ENCODE measurements at regions not wholly inside any gene's neighbourhood (a gene's known extent, or its start where the extent isn't known, plus 50 kb on each side); places are given as distances from the start of the nearest gene placed in this dataset.
"Not testable (repeated sequence)": the region's sequence is repeated elsewhere in the genome, so short reads cannot be mapped to it uniquely, and the experiment has no call there.

DNA sequence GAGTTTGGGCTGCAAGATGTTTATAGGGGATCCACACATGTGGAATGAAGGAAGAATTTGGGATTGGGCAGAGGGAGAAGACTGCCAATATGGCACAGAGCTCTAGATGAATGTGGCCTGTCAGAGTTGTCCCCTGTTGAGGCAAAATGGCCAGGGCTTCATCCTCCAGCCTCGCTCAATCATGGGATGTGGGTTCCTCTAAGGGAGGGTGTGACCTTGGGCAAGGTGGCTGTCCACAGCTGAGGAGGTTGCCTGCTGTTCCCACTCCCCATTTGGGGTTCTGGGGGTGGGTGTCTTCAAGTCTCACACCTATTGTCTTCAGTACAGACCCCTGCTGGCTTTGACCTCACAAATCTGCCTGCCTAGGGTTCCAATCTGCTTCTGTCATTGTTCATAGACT is 121.6 kb upstream of the FAM204A start:
- DNase-seq = no peak

DNA sequence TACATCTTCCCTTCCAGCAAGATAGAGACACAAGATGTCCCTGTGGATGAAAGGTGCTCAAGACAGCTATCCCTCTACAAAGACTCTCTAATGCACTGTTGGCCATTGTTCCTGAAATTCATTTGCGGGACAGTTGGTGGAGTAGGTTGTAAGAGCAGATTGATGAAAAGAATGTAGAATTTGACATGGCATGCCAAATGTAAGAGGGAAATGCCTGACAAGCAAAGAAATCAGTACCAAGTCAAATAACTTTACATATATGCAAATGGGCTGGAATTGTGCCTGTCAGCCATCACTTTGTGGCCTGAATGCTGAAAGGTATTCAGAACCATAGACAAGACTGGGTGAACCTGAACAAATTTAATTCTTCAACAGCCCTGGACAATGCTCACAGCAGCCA is 120.3 kb upstream of the FAM204A start:
- no peak for DNase-seq

DNA sequence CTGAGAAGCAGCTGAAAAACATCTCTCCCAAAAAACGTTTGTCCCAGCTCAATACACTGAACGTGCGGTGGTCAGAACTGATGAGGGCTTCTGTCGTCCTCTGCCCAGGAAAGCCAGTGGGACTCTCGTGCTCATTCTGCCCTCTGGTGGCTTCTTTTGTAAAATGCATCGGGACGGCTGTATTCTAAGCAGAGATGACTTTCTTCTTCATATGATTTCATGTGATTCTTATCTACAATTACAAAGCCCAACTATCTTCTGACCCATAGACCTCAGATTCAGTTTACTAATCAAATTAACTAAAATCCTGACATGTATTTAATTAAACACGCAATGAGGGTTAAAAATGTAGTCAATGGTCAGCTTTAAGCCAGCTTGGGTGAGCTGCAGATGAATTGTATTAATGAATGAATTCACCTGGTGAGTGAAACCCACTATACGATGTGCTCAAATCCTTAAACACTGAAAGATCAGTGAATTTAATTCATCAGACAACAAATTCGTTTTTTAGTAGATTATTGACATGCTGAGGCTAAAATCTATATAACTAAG is 117.6 kb upstream of the FAM204A start:
- DNase-seq = peak; percentile 64 to 65

DNA sequence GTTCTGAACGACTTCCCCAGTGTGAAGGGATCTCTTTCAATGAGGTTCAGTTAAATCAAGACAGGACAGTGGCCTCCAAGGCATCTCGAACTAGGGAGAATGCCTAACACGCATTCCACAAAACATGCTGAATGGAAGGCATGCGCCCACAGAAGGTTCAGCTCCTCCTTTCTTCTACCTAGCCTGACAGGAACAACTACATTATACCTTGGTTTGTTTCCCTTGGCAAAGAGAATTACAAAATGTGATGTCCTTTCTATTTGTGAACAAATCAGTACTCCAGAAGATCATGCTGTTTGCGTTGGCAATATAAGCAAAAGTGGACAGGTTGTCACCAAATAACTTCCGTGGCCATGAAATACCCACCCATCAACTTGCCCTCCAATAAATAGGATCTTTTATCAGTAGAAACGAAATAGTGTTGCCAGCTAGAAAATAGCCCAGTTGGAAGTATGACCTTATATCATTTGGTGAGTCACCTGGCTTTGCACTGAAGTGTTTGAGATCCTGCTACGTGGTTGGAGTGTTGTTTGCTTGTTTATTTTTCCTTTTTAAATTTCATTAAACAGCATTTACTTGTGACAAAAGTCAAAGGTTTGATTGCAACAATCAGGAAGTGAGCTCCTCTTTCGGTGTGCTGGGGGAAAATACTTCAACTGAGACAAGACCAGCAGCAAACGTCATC is 117.0 kb upstream of the FAM204A start:
- no peak for DNase-seq

DNA sequence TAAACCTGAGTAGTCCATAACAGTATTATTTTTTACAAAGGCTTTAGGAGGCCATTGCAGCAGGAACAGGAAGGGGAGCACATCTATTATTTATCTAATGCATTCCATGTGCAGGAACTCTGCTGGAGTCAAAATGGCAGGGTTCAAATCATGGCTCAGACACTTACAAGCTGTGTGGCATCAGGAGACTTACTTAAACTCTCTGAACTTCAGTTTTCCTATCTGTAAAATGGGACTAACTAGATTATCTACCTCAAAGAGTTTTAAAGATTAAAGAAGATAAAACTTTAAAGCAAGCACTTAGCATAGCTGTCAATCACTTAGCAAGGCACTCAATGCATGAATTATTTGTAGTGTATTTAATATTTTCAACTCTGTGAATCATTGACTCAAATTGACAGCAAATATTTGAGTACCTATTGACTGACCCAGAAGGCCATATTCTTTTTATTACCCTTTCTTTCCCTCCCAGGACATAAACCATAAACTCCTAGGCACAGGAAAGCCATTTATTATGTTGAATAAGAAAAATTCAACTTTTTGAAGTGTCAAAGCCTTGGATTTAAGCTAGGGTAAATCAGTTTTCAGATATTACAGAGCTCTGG is 115.8 kb upstream of the FAM204A start:
- DNase-seq = no peak

DNA sequence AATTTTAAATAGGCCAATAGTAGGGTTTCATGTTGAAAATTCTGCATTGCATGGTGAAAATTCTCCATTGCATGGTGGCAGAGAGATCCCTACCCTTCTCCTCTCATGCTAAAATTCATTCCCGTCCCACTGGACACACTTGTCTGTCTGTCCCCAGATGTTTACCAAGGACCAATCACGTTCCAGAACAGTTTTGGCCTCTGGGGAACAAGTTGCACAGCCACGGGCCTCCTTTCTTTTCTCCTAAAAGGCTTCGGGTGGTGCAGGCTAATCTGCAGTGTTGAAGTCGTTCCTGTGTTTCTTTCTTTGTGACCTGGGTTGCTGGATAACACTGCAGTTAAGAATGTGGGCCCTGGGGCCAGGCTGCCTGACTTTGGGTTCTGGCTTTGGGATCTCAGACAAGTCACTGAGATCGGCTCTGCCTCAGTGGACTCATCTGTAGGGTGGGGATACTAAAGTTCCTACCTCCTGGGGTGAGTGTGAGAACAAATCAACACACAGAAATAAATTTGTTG is 113.1 kb upstream of the FAM204A start:
- no peak for DNase-seq

DNA sequence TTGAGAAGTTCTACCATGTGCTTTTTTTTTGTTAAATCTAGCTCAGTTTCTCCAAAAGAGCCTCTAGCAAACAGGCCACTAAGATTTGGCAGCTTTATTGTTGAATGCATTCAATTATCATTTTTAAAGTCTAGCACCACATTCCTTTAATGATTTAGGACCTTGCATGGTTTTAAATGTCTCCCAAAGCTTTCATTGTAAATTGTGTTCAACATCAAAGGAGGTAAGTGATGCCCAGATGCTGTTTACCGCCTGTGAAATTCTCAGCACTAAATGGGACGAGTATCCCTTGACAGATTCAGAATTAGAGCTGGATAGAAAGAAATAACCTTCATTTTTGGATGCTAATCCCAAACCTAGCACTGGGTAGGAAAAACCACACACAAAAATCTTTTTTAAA is 112.1 kb upstream of the FAM204A start:
- DNase-seq = no peak

DNA sequence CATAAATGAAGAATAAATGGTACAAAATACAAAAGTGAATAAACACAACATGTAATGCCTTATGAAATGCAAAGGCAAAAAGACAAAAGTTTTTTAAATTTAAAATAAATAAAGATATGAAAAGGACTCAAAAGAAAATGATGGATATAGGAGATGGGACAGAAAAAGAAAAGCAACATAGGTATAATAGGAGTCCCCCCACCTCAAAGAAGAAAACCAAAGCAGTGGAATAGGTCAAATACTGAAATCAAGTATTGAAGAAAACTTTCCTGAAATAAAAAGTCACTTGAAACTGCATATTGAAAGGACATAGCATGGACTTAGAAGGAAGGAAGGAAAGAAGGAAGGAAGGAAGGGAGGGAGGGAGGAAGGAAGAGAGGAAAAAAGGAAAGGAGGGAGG is 110.0 kb upstream of the FAM204A start:
- DNase-seq = no peak

DNA sequence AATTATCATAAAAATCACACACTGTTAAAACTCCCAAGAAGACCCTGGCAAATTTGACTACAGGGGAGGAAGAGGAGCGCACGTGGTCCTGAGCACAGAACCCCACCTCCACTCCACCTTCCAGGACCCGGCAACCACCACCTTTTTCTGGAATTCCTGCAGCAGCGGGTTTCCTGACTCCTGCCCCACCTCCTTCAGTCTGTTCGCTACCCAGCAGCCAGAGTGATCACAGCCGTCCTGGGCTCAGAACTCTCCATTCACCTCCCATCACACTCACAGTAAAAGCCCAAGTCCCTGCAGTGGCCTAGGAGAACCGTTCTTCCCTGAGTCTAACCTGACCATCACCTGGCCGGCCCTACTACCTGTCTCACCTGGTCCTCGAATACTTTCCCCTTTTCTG is 107.4 kb upstream of the FAM204A start:
- no peak for DNase-seq

DNA sequence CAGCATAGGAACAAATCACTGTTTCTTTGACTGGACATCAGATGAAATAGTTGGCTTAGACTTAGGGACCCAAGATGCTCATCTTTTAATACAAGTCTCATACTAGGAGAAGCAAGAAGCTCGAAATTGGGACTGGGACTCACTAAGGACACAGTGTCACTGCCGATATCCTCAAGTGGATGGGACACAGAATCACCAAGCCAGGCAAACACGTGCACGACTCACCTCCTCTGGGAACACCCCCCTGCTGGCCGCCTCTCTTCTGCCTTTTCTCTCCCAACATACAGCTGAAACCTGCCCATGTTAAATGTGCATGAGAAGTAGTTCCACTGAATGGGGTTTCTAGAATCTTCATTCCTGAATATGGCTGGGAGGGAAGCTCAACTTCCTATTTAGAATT is 106.6 kb upstream of the FAM204A start:
- no peak for DNase-seq

DNA sequence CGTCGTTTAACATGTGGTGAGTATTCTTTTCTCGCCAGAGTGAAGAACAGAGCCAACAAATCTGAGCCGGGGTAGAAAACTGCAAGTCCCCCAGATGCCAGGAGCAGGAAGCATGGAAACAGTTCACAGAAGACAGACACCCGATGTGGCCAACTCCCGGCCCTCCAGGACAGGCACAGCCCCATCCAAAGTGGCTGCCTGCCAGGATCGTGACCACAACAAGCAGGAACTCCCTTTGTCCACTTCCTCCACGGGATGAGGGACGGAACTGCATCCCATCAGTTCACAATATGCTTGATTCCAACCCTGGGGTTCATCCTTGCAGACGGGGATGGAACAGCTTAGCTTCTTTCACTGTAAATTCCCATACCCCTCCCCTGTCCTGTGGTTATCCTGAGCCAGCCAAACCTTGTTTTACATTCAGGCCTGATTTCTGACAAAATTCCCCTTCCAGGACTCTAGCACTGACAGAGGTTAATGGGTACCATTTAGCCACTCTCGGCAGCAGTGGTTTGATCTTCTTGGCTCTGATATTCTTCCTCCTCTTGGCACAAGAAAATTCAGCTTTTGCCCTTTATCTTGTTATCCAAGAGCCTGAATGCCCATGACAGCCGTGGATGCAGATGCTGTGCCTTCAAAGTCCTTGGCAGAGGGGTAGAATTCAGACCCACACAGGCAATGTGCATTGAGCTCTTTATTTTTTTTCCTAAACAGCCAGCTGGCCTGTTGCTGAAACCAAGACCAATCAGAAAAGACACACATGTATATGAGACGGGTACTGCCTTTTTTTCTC is 105.5 kb upstream of the FAM204A start:
- no peak for DNase-seq

DNA sequence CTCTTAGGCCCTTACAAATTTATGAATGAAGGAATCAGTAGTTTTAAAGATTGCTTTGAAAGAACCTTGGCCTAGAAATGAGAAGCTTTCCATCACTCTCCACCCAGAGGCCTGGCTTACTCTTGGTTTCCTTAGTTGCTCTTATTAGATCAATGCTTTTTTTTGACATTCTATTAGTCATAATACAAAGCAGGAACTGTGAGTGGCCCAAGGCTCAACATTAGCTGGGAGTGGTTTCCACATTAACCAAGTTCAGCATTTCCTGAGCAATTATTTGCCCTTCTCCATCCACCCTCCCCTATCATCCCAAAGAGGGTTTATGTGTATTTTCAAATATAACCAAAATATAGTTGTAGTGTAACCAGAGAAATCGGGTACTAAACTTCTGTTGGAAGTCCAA is 103.4 kb upstream of the FAM204A start:
- no peak for DNase-seq

DNA sequence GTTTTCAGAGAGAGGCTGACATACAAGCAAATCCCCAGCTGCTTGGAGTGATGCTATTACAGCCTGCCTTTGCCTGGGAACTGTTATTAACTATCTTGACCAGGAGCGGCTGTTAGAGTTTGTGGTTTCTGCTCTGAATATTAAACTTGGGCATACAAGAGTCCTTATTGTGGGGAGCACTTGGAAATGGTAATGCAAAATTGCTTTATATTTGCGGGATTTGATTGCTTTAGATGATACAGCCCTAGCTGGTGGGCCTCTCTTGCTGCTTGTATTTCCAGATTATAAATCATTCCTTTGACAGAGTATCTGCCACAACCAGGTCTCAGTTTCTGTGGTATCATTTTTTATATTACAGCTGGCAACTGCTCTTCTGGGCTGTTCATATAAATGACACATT is 101.9 kb upstream of the FAM204A start:
- no peak for DNase-seq

DNA sequence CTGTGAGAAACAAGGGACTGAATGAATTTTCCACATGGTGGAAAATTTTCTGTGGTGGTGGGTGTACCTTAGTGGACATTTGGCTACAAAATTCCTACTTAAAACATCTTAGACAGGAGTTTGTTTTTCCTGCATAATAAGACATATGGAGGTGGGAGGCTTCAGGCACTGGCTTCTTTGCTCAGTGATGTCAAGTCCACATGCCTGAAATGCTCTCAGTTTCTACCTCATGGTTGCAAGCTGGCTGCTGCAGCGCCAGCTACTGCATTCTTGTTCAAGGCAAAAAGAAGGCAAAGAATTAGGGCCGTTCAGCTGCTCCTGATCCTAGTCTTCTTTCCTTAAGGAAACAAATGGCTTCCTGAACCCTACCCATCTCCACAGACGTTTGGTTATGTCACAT is 99.9 kb upstream of the FAM204A start:
- no peak for DNase-seq

DNA sequence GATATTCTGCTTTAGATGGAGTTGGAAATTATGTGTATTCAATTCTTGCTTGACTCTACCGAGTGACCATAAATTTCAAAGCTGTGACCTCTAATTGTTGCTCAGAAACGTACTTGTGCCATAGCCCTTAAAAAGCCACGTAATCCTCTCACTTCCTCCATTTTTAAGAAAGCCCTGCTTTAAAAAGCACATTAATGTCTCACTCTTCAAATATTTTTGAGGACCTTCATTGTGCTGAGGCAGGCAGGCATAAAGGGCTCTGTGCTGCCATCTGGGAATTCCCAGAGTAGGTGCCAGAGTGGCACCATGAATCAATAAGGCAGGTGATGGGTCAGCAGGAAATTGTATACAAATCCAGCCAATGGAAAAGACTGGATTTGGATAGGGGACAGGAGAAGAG is 97.7 kb upstream of the FAM204A start:
- DNase-seq = no peak

DNA sequence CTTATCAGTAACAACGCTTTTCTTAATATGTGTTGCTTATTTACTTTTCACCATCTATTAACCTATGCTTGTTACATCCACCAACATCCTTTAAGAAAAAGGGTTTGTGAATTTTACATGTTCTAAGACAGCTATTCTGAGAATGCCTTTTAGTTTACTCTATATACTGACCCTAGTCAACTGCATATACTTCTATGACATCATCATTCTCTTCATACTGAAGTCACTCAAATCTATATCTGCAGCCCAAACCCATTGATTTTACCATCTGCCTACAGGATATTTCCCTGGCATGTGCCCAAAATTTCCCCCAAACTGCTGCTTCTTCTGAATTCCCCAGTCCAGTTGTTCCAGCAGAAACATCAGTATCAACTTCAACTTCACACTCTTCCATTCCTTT is 94.6 kb upstream of the FAM204A start:
- no peak for DNase-seq

DNA sequence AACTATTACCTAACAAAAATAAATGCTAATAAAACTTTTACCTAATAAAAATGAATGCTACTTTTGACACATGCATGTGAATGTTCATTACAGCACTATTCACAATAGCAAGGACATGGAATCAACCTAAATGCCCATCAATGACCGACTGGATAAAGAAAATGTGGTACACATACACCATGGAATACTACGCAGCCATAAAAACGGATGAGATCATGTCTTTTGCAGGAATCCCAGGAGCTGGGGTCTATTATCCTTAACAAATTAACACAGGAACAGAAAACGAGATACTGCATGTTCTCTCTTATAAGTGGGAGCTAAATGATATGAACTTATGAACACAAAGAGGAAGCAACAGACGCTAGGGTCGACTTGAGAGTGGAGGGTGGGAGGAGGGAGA is 88.1 kb upstream of the FAM204A start:
- no peak for DNase-seq

DNA sequence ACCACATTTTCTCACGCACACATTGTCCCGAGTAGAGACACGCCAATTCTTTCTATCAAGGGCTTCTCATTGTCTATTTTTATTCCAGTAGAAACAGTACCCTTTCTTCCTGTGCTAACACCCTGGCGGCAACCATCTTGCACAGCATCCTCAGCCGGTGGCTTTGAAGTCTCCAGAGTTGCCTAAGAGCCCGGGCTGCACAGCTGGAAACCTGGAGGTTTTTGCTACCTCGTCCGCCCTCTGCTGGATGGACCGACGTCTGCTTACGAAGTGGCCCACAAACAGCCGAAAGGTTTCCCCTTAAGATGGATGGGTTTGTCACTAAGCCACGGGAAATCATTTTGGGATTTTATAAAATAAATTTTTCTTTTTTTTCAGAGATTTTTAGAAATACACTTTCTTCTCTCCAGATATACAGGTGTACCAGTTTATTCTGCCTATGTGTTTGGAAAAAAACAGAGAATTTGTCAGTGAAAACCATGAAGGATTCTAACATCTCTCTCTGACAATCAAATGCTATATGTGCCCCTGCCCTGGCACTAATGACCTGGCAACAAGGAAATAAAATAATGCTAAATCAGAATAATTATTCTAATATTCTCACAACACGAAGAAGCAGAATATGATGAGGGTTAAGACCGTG is 81.8 kb upstream of the FAM204A start:
- peak; percentile 70 to 76 for DNase-seq

DNA sequence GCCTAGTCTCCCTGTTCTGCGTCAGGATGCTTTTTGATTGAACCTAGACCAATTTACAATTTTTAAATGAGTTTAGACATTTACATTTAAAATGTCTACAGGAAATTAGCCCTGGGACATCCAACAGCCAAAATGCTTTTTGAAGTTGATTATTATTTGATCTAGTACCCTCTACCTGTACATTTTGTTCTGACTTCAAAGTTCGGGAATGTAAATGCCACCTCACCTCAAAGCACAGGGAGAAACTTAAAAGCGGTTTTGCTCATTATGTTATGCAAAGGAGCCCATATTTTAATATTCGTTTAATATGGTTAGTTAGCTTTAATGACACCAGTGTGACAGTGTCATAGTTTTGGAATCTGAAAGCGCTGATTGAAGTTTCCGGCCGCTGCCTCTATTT is 80.1 kb upstream of the FAM204A start:
- no peak for DNase-seq

DNA sequence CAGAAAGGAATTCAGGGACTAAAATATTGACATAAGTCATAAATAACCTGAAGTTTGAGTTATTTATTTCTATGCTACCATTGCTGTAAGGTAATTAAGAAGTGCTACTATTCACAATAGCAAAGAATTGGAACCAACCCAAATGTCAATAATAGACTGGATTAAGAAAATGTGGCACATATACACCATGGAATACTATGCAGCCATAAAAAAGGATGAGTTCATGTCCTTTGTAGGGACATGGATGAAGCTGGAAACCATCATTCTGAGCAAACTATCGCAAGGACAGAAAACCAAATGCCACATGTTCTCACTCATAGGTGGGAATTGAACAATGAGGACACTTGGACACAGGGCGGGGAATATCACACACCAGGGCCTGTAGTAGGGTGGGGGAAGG is 77.9 kb upstream of the FAM204A start:
- not testable (repeated sequence) for DNase-seq

DNA sequence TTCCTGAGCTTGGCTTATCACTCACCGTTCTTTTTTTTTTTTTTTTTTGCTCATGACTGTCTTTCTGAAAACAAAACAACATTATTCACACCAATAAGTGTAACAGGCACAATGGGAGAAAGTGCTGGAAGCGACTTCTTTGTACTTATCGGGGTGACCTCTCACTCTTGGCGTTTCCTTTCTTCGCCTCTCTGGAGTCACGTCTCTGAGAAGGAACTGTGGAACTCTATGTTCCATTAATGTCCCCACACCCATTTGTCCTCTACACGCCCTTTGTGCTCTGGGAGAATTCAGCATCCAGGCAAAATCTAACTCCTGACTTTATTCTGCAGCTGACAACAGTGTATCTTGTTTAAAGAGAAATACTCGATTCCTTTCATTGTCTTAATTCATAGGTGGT is 70.8 kb upstream of the FAM204A start:
- no peak for DNase-seq

DNA sequence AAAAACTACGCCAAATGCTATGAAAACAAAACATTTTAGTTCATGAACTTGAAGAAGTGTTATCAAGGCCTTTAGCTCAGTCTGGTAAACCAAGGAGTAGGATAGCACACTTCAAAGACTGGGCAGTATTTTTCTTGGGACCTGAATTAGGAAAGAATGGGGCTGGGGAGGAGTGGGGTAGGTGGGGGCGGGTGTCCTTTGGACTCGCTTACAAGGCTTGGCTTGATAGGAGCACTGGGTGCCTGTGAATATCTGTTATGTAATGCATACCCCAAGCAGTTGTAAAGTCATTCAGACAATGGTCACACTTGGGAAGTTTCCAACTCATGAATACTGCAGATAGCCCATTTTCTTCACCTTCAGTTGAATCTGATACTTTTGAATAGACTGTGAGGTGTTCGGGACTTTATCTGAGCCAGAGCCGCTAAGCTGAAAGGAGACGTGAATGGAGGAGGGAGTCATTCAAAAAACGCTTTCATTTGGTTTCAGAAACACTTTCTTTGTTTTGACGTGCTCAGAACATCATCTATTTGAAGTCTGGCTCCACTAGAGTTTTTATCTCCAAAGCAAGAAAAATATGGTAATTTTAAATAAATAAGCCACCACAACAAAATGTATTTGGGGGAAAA is 70.1 kb upstream of the FAM204A start:
- no peak for DNase-seq

DNA sequence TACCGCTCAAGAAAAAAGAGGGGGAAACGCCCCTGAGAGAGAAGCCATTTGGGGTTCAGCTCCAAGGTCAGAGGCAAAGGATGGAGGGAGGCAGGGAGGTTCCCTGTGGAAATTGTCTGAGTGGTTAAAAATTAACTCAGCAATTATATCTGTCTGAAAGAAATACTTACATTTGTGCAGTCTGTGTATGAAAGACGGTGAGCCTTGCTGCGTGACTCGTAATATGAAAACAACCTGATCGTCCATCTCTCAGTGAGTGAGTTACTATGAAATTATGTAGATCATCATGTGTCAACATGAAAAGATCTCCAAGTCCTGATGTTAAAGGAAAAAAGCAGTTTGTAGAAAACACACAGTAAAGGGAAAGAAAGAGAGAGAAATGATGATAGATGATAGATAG is 67.2 kb upstream of the FAM204A start:
- DNase-seq = no peak

Data from activated T-cell treated with anti-CD3 and anti-CD28 coated beads, Interleukin-2, amount 50 U/mL, for 48 hours (primary cell).